H1 (cell line): ENCODE measurements at regions not wholly inside any gene's neighbourhood (a gene's known extent, or its start where the extent isn't known, plus 50 kb on each side); places are given as distances from the start of the nearest gene placed in this dataset.

ENCODE experiments used
- CTCF ChIA-PET: fragments of 300-600 bp; sonication (Branson Sonifier 250); formaldehyde crosslinking; loops from one replicate; lab custom pipeline; 2021; ENCODE audit not compliant: partially characterized antibody; lab: Charles Lee
- POLR2A ChIA-PET: fragments of 300-600 bp; sonication (Branson Sonifier 250); formaldehyde crosslinking; loops from one replicate; lab custom pipeline; 2021; ENCODE audit warnings: inconsistent platforms; ENCODE audit not compliant: partially characterized antibody; lab: Charles Lee
- DNase-seq, 2 experiments: peaks; one replicate each; pipeline versions ENCODE4 v3.0.0 to v3.0.0-alpha.2; 2010 to 2022; ENCODE audit warnings: low spot score in 2 of 2, low read depth in 1 of 2, mixed read lengths in 1 of 2
- FAIRE-seq: peaks from 2 replicates; lab custom pipeline; 2011; peaks lifted over from hg19 to GRCh38; lab: Jason Lieb, UNC
- H2AFZ ChIP-seq: 2 replicates; pipeline ENCODE4 v1.8.1; 2012; ENCODE audit warnings: low read length, inconsistent platforms
- H2AK5ac ChIP-seq: 2 replicates; pipeline ENCODE4 v1.6.1; 2013; ENCODE audit warnings: low read depth, low read length
- H2BK120ac ChIP-seq: replicated peaks from 2 replicates; pipeline ENCODE3; 2013; ENCODE audit warnings: low read depth, low read length, inconsistent platforms
- H2BK12ac ChIP-seq: 2 replicates; pipeline ENCODE4 v1.6.1; 2013; ENCODE audit warnings: low read depth, low read length
- H2BK15ac ChIP-seq: 2 replicates; pipeline ENCODE4 v1.6.1; 2013; ENCODE audit warnings: low read length
- H2BK20ac ChIP-seq: 2 replicates; pipeline ENCODE4 v1.6.1; 2013; ENCODE audit warnings: low read length
- H2BK5ac ChIP-seq: 2 replicates; pipeline ENCODE4 v1.6.1; 2013; ENCODE audit warnings: low read depth, low read length
- H3K14ac ChIP-seq: 2 replicates; pipeline ENCODE4 v1.6.1; 2013; ENCODE audit warnings: inconsistent platforms; ENCODE audit not compliant: insufficient read length
- H3K18ac ChIP-seq: 2 replicates; pipeline ENCODE4 v1.6.1; 2013; ENCODE audit warnings: low read length; ENCODE audit errors: extremely low read depth
- H3K23ac ChIP-seq: 2 replicates; pipeline ENCODE4 v1.6.1; 2013; ENCODE audit warnings: inconsistent platforms; ENCODE audit not compliant: insufficient read length
- H3K23me2 ChIP-seq: 2 replicates; pipeline ENCODE4 v1.6.1; 2013; ENCODE audit warnings: low read depth, low read length
- H3K27ac ChIP-seq: 2 replicates; pipeline ENCODE4 v1.6.1; 2011; ENCODE audit warnings: low read depth, low read length, inconsistent platforms
- H3K27me3 ChIP-seq, 4 experiments: replicated peaks in 1 of 4; 1 replicate in 1 of 4; 2 replicates in 3 of 4; pipeline versions ENCODE4 v1.6.1 to v1.8.1; 2011 to 2013; ENCODE audit warnings: low read length in 3 of 4, mild to moderate bottlenecking in 3 of 4, inconsistent platforms in 2 of 4, mixed read lengths in 2 of 4, moderate library complexity in 1 of 4; ENCODE audit not compliant: control insufficient read depth in 3 of 4, insufficient read depth in 3 of 4; ENCODE audit errors: extremely low read depth in 1 of 4
- H3K36me3 ChIP-seq, 4 experiments: 2 replicates each; pipeline versions ENCODE4 v1.6.1 to v1.8.1; 2011 to 2013; ENCODE audit warnings: mild to moderate bottlenecking in 4 of 4, low read length in 3 of 4, moderate library complexity in 2 of 4, control low read depth in 1 of 4, inconsistent platforms in 1 of 4; ENCODE audit not compliant: insufficient read depth in 4 of 4, control insufficient read depth in 2 of 4
- H3K4ac ChIP-seq: replicated peaks from 2 replicates; pipeline ENCODE3; 2013; ENCODE audit warnings: low read length, low read depth, mixed read lengths, inconsistent platforms; ENCODE audit not compliant: insufficient read length
- H3K4me1 ChIP-seq, 4 experiments: replicated peaks in 1 of 4; 1 replicate in 1 of 4; 2 replicates in 3 of 4; pipeline versions ENCODE4 v1.6.1 to v1.8.1; 2011 to 2013; ENCODE audit warnings: low read length in 3 of 4, inconsistent platforms in 2 of 4, mixed read lengths in 1 of 4; ENCODE audit not compliant: insufficient read depth in 4 of 4, control insufficient read depth in 3 of 4
- H3K4me2 ChIP-seq, 2 experiments: 2 replicates each; pipeline versions ENCODE4 v1.6.1 to v1.8.1; 2011 to 2013; ENCODE audit warnings: low read depth in 2 of 2, low read length in 2 of 2, control low read depth in 1 of 2, inconsistent platforms in 1 of 2, mild to moderate bottlenecking in 1 of 2; ENCODE audit not compliant: insufficient read depth in 1 of 2
- H3K4me3 ChIP-seq, 4 experiments: fragments of 200-600, 300-600 bp in 1 of 4; sonication (generic), shearing (Covaris generic), sonication (Bioruptor Twin) in 1 of 4; 2 replicates each; pipeline versions ENCODE4 v1.5.1 to v1.8.1; 2011 to 2016; ENCODE audit warnings: low read length in 4 of 4, low read depth in 3 of 4, control low read depth in 2 of 4, inconsistent platforms in 2 of 4, mild to moderate bottlenecking in 2 of 4, mixed read lengths in 1 of 4, moderate library complexity in 1 of 4; ENCODE audit not compliant: insufficient read depth in 2 of 4; ENCODE audit errors: extremely low read depth in 1 of 4
- H3K56ac ChIP-seq: replicated peaks from 2 replicates; pipeline ENCODE3; 2013; ENCODE audit warnings: low read depth, mild to moderate bottlenecking, mixed read lengths, low read length, inconsistent platforms; ENCODE audit not compliant: insufficient read length
- H3K79me1 ChIP-seq: 2 replicates; pipeline ENCODE4 v1.6.1; 2013; ENCODE audit warnings: low read depth, low read length, control low read depth
- H3K79me2 ChIP-seq, 2 experiments: 2 replicates each; pipeline versions ENCODE4 v1.6.1 to v1.8.1; 2012 to 2013; ENCODE audit warnings: low read length in 2 of 2, mild to moderate bottlenecking in 2 of 2, inconsistent platforms in 1 of 2; ENCODE audit not compliant: insufficient read depth in 2 of 2, control insufficient read depth in 1 of 2
- H3K9ac ChIP-seq, 4 experiments: replicated peaks in 1 of 4; 1 replicate in 1 of 4; 2 replicates in 3 of 4; pipeline versions ENCODE4 v1.6.1 to v1.8.1; 2011 to 2013; ENCODE audit warnings: low read depth in 3 of 4, low read length in 3 of 4, control low read depth in 2 of 4, mild to moderate bottlenecking in 2 of 4, moderate library complexity in 2 of 4, inconsistent platforms in 1 of 4; ENCODE audit errors: extremely low read depth in 1 of 4
- H3K9me3 ChIP-seq, 2 experiments: 2 replicates each; pipeline versions ENCODE4 v1.6.1 to v1.8.1; 2012 to 2013; ENCODE audit warnings: mild to moderate bottlenecking in 2 of 2, moderate library complexity in 2 of 2, control low read depth in 1 of 2, inconsistent platforms in 1 of 2, low read depth in 1 of 2, low read length in 1 of 2, mixed read lengths in 1 of 2; ENCODE audit not compliant: insufficient read depth in 2 of 2
- H4K20me1 ChIP-seq, 2 experiments: replicated peaks in 1 of 2; 2 replicates each; pipeline versions ENCODE3 to v1.8.1; 2011 to 2013; ENCODE audit warnings: inconsistent platforms in 2 of 2, low read length in 2 of 2, mild to moderate bottlenecking in 1 of 2; ENCODE audit not compliant: insufficient read depth in 2 of 2, control insufficient read depth in 1 of 2
- H4K5ac ChIP-seq: 2 replicates; pipeline ENCODE4 v1.6.1; 2013; ENCODE audit warnings: low read length, low read depth, mixed read lengths, inconsistent platforms; ENCODE audit not compliant: insufficient read length
- H4K8ac ChIP-seq: 2 replicates; pipeline ENCODE4 v1.8.0; 2013; ENCODE audit warnings: mild to moderate bottlenecking, moderate library complexity, low read length, inconsistent platforms; ENCODE audit not compliant: insufficient read depth; ENCODE audit errors: extremely low read depth
- H4K91ac ChIP-seq: replicated peaks from 2 replicates; pipeline ENCODE3; 2013; ENCODE audit warnings: low read length, mixed read lengths, inconsistent platforms; ENCODE audit not compliant: insufficient read length
- CREB1 ChIP-seq: IDR thresholded peaks from 2 replicates; pipeline ENCODE4 v1.6.1; 2012; ENCODE audit warnings: inconsistent platforms
- CTCF ChIP-seq, 3 experiments: IDR thresholded peaks; 1 replicate in 2 of 3; 2 replicates in 1 of 3; pipeline versions ENCODE4 v1.5.1 to v1.6.1; 2011; ENCODE audit warnings: low read length in 3 of 3, mild to moderate bottlenecking in 3 of 3, inconsistent platforms in 2 of 3, low read depth in 1 of 3, moderate library complexity in 1 of 3; ENCODE audit not compliant: insufficient read depth in 1 of 3; ENCODE audit errors: control extremely low read depth in 1 of 3
- HDAC2 ChIP-seq, 2 experiments: fragments of 300-600 bp in 1 of 2; sonication (generic) in 1 of 2; IDR thresholded peaks; 2 replicates each; pipeline ENCODE4 v1.6.1; 2011 to 2012; ENCODE audit warnings: low read depth in 2 of 2, low read length in 2 of 2, mild to moderate bottlenecking in 2 of 2, moderate library complexity in 2 of 2, borderline replicate concordance in 1 of 2, inconsistent platforms in 1 of 2
- SIN3A ChIP-seq, 2 experiments: IDR thresholded peaks in 1 of 2; conservative IDR thresholded peaks in 1 of 2; 2 replicates each; pipeline ENCODE4 v1.6.1; 2011 to 2012; ENCODE audit warnings: low read length in 2 of 2, improper control_type of control experiment in 1 of 2, low read depth in 1 of 2, mild to moderate bottlenecking in 1 of 2

GRCh38 chr2:157193461-157193860 lies 64.0 kb upstream of the GALNT5 start:
- H3K4me3 ChIP-seq = no peak overlapping the region
- H2AK5ac ChIP-seq = no peak overlapping the region
- no peak overlapping the region for H3K27ac ChIP-seq
- no peak overlapping the region for H4K5ac ChIP-seq
- no peak overlapping the region for H2BK12ac ChIP-seq
- no peak overlapping the region for H3K4me2 ChIP-seq
- no peak overlapping the region for H4K8ac ChIP-seq
- no peaks in the 10 kb centered on the region for H3K79me2 ChIP-seq
- FAIRE-seq = no peak
- H4K91ac ChIP-seq = no peak overlapping the region
- H3K18ac ChIP-seq = no peak overlapping the region
- CTCF ChIA-PET = interaction anchor here (0.6 to 2.6 kb wide), 25 partner anchors 11 to 1833 kb away, joined by 3 to 20 read pairs (median 3); no protein-coding TSS in a partner anchor
- H3K9me3 ChIP-seq = no peaks in the 10 kb centered on the region
- no peak overlapping the region for H2BK20ac ChIP-seq
- H3K4me1 ChIP-seq = no peaks in the 10 kb centered on the region
- no peak overlapping the region for H2AFZ ChIP-seq
- H3K23me2 ChIP-seq = no peaks in the 10 kb centered on the region
- POLR2A ChIA-PET = no interaction called here
- H3K9ac ChIP-seq = no peak overlapping the region
- H2BK15ac ChIP-seq = no peak overlapping the region
- H3K27me3 ChIP-seq = no peaks in the 10 kb centered on the region
- H2BK120ac ChIP-seq = no peak overlapping the region
- no peak for DNase-seq
- no peak overlapping the region for H3K4ac ChIP-seq
- H3K14ac ChIP-seq = no peak overlapping the region
- H4K20me1 ChIP-seq = no peaks in the 10 kb centered on the region
- H3K56ac ChIP-seq = no peak overlapping the region
- no peak overlapping the region for H3K23ac ChIP-seq
- H3K36me3 ChIP-seq = no peaks in the 10 kb centered on the region
- no peak overlapping the region for H2BK5ac ChIP-seq
- no peaks in the 10 kb centered on the region for H3K79me1 ChIP-seq
- TF ChIP-seq CTCF (IDR thresholded peaks at IDR 0.05; ENCODE audit: control extremely low read depth in 1 of 3, insufficient read depth in 1 of 3, low read depth in 1 of 3, low read length in 3 of 3) = no peak
- no peak for TF ChIP-seq CREB1
- no peak for TF ChIP-seq HDAC2 (IDR thresholded peaks at IDR 0.05; ENCODE audit: borderline replicate concordance in 1 of 2, low read depth in 2 of 2, low read length in 2 of 2)
- TF ChIP-seq SIN3A (conservative IDR thresholded peaks at IDR 0.05 in 1 of 2, IDR thresholded peaks at IDR 0.05 in 1 of 2; ENCODE audit: low read depth in 1 of 2, low read length in 2 of 2) = no peak
